ENCODE measurements at regions not wholly inside any gene's neighbourhood (a gene's known extent, or its start where the extent isn't known, plus 50 kb on each side); places are given as distances from the start of the nearest gene placed in this dataset.

- TF ChIP-seq CTCF (IDR thresholded peaks at IDR 0.05) (no peak), EZH2 (IDR thresholded peaks at IDR 0.05; ENCODE audit: borderline replicate concordance, insufficient read depth, low read depth, low read length, poor library complexity, severe bottlenecking) (no peak)
Observed at GRCh38 chr11:62017878-62018655, 50.6 kb upstream of the FTH1 start.

Data from B cell (primary cell).